Activated B cell treated with CpG ODN at 0.5 μM for 24 hours (primary cell): ENCODE measurements at regions not wholly inside any gene's neighbourhood (a gene's known extent, or its start where the extent isn't known, plus 50 kb on each side); places are given as distances from the start of the nearest gene placed in this dataset.

Experiments used
- ATAC-seq: fragments of 200-7000 bp; cut with Tn5 transposase; one replicate; pipeline ENCODE4 v1.10.0; 2021; ENCODE audit warnings: low read depth, mild to moderate bottlenecking, moderate library complexity
- CTCF ChIA-PET: fragments of 350-600 bp; sonication (Branson Sonifier 250); formaldehyde crosslinking; loops from one replicate; lab custom pipeline; 2021; ENCODE audit warnings: antibody characterized with exemption; lab: Charles Lee
- POLR2A ChIA-PET: fragments of 350-600 bp; sonication (Branson Sonifier 250); formaldehyde crosslinking; loops from one replicate; lab custom pipeline; 2021; ENCODE audit warnings: antibody characterized with exemption; lab: Charles Lee
- DNase-seq: peaks from one replicate; pipeline ENCODE4 v3.0.0; 2022
- H3K27ac Mint-ChIP-seq: one replicate; pipeline ENCODE4 v1.8.0; 2020; ENCODE audit warnings: mixed read lengths
- H3K27me3 Mint-ChIP-seq: one replicate; pipeline ENCODE4 v1.8.0; 2021; ENCODE audit warnings: mixed read lengths
- H3K36me3 Mint-ChIP-seq: one replicate; pipeline ENCODE4 v1.8.0; 2021; ENCODE audit warnings: low read depth, mixed read lengths
- H3K4me1 Mint-ChIP-seq: one replicate; pipeline ENCODE4 v1.8.0; 2021; ENCODE audit warnings: mixed read lengths
- H3K4me3 Mint-ChIP-seq: one replicate; pipeline ENCODE4 v1.8.0; 2020; ENCODE audit warnings: mild to moderate bottlenecking, mixed read lengths
- H3K9me3 Mint-ChIP-seq: one replicate; pipeline ENCODE4 v1.8.0; 2020; ENCODE audit warnings: mixed read lengths
- intact Hi-C: fragments of 100-400 bp; cut with micrococcal nuclease; formaldehyde crosslinking; loops from one replicate; pipeline ENCODE4 v1.15.1; 2024
- TF ChIP-seq, protein P1 (sequence below): fragments of 200-600 bp; IDR thresholded peaks from one replicate; pipeline ENCODE4 v1.8.0; 2022; ENCODE audit warnings: antibody characterized with exemption, mild to moderate bottlenecking

DNA sequence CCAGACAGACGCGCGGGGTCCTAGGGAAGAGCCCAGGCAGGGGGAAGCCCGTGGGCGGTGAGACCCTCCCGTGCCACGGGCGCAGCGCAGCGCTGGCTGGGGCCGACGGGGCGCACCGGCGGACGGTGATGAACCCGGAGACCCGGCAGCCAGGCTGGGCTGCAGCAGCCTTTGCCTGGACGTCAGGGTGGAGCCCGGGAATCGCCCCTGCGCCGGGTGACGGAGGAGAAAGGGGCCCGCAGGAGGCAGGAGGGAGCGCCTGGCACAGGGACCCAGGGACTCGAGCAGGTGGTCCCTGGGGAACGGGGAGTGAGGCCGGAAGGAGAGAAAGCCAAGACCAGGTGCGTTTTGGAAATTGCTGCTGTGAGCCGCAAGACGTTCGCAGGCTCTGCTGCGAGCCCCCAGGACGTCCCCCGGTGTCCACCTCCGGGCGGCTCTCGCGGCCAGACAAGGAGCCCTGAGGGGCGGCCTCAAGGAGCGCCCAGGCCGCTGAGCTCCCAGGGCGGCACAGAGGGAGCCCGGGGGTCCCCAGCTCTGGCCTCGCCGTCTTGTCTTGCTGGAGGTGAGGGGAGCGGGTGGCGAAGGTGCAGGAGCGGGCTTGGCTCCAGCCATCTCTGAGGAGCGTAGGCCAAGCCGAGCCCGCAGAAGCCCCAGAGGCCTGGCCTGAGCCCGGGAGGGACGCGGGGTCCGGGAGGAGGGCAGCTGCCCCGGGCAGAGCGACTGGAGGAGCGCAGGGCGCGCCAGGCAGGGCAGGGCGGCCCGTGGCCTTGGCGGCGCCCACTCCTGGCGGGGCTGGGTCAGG, 191.2 kb upstream of the PDE10A start:
- peaks cover 38% of the 10 kb centered on the region for H3K27me3 Mint-ChIP-seq
- TF ChIP-seq, protein P1, sequence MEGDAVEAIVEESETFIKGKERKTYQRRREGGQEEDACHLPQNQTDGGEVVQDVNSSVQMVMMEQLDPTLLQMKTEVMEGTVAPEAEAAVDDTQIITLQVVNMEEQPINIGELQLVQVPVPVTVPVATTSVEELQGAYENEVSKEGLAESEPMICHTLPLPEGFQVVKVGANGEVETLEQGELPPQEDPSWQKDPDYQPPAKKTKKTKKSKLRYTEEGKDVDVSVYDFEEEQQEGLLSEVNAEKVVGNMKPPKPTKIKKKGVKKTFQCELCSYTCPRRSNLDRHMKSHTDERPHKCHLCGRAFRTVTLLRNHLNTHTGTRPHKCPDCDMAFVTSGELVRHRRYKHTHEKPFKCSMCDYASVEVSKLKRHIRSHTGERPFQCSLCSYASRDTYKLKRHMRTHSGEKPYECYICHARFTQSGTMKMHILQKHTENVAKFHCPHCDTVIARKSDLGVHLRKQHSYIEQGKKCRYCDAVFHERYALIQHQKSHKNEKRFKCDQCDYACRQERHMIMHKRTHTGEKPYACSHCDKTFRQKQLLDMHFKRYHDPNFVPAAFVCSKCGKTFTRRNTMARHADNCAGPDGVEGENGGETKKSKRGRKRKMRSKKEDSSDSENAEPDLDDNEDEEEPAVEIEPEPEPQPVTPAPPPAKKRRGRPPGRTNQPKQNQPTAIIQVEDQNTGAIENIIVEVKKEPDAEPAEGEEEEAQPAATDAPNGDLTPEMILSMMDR = no peak
- CTCF ChIA-PET = no interaction called here
- POLR2A ChIA-PET = no interaction called here
- no peaks in the 10 kb centered on the region for H3K9me3 Mint-ChIP-seq
- H3K36me3 Mint-ChIP-seq = no peaks in the 10 kb centered on the region
- intact Hi-C loops = no loop called here
- DNase-seq = no peak
- H3K4me3 Mint-ChIP-seq = no peak overlapping the region
- no peak for ATAC-seq
- no peak overlapping the region for H3K27ac Mint-ChIP-seq
- H3K4me1 Mint-ChIP-seq = no peaks in the 10 kb centered on the region

- intact Hi-C loops = no loop called here
- H3K4me1 Mint-ChIP-seq = no peaks in the 10 kb centered on the region
- peaks cover 39% of the 10 kb centered on the region for H3K27me3 Mint-ChIP-seq
- no peaks in the 10 kb centered on the region for H3K36me3 Mint-ChIP-seq
- no peak for ATAC-seq
- no peak overlapping the region for H3K4me3 Mint-ChIP-seq
- ChIA-PET CTCF (no interaction called here), POLR2A (no interaction called here)
- no peak for DNase-seq
- H3K27ac Mint-ChIP-seq = no peak overlapping the region
- TF ChIP-seq, protein P1 = no peak
- no peaks in the 10 kb centered on the region for H3K9me3 Mint-ChIP-seq
Measured at GRCh38 chr6:165852676-165853075, 189.6 kb upstream of the PDE10A start.

GRCh38 chr6:165850434-165851019, 187.5 kb upstream of the PDE10A start:
- Mint-ChIP-seq H3K4me1 (no peaks in the 10 kb centered on the region), H3K4me3 (no peak overlapping the region), H3K36me3 (no peaks in the 10 kb centered on the region), H3K9me3 (no peaks in the 10 kb centered on the region), H3K27me3 (peaks cover 50% of the 10 kb centered on the region), H3K27ac (no peak overlapping the region)
- intact Hi-C loops = loop anchor here (1.0 kb wide), 1 partner anchor 121 kb away; no protein-coding TSS in a partner anchor
- ChIA-PET POLR2A (interaction anchor here (0.6 kb wide), 1 partner anchor 157 kb away, joined by 3 read pairs; no protein-coding TSS in a partner anchor), CTCF (interaction anchor here (1.4 to 2.0 kb wide), 2 partner anchors 9 to 10 kb away, joined by 5 to 8 read pairs; no protein-coding TSS in a partner anchor)
- DNase-seq (peak; percentile 42), ATAC-seq (peak; percentile 42)
- TF ChIP-seq, protein P1 = peak; percentile 72

- POLR2A ChIA-PET = no interaction called here
- no peak overlapping the region for H3K27ac Mint-ChIP-seq
- intact Hi-C loops = loop anchor here (1.0 kb wide), 1 partner anchor 120 kb away; no protein-coding TSS in a partner anchor
- peaks cover 57% of the 10 kb centered on the region for H3K27me3 Mint-ChIP-seq
- H3K36me3 Mint-ChIP-seq = no peaks in the 10 kb centered on the region
- TF ChIP-seq, protein P1 = no peak
- DNase-seq (no peak), ATAC-seq (no peak)
- H3K4me3 Mint-ChIP-seq = no peak overlapping the region
- CTCF ChIA-PET = interaction anchor here (1.4 to 2.0 kb wide), 2 partner anchors 10 kb away, joined by 5 to 8 read pairs; no protein-coding TSS in a partner anchor
- no peaks in the 10 kb centered on the region for H3K9me3 Mint-ChIP-seq
- no peaks in the 10 kb centered on the region for H3K4me1 Mint-ChIP-seq
Measured at GRCh38 chr6:165849534-165850430, 186.7 kb upstream of the PDE10A start.
